K562 (cell line): ENCODE measurements at regions not wholly inside any gene's neighbourhood (a gene's known extent, or its start where the extent isn't known, plus 50 kb on each side); places are given as distances from the start of the nearest gene placed in this dataset.

Source experiments
- ATAC-seq: fragments of 200-7000 bp; cut with Tn5 transposase; 3 replicates; pipeline ENCODE4 v1.9.1; 2020; ENCODE audit warnings: moderate library complexity
- BruUV-seq: library from RNA; stranded (reverse); fragments of 400-500 nt; replicated peaks from 2 replicates; lab custom pipeline; 2021; lab: Mats Ljungman, UMichigan
- CTCF ChIA-PET: fragments of 300-600 bp; formaldehyde crosslinking; extraction: SDS; loops from one replicate; lab custom pipeline; 2021; ENCODE audit warnings: low intra/inter-chr PET ratio; lab: Yijun Ruan, JAX
- POLR2A ChIA-PET: fragments of 300-600, 350-650 bp; sonication (Branson Sonifier 250); formaldehyde crosslinking; extraction: SDS; loops from one replicate; lab custom pipeline; 2021; ENCODE audit warnings: antibody characterized with exemption, inconsistent platforms; lab: Yijun Ruan, JAX
- DNase-seq, 4 experiments: peaks; one replicate each; pipeline versions ENCODE4 v3.0.0 to v3.0.0-alpha.2; 2011 to 2018; ENCODE audit warnings: low spot score in 3 of 4, mixed read lengths in 3 of 4; ENCODE audit errors: extremely low read depth in 1 of 4
- FAIRE-seq: peaks from 2 replicates; lab custom pipeline; 2011; peaks lifted over from hg19 to GRCh38; lab: Jason Lieb, UNC
- H2AFZ ChIP-seq: 2 replicates; pipeline ENCODE4 v1.6.0; 2011; ENCODE audit warnings: low read depth, low read length, control low read depth, inconsistent platforms
- H3K27ac ChIP-seq: fragments of 200-600 bp; 3 replicates; pipeline ENCODE4 v1.8.0; 2011; ENCODE audit warnings: low read depth, mild to moderate bottlenecking, control low read depth, inconsistent platforms, low read length, moderate library complexity, mixed read lengths; ENCODE audit errors: extremely low read depth
- H3K27me3 ChIP-seq, 2 experiments: fragments of 300-600 bp in 1 of 2; 2 replicates in 1 of 2; 3 replicates in 1 of 2; pipeline versions ENCODE4 v1.6.0 to v1.8.0; 2011; ENCODE audit warnings: inconsistent platforms in 2 of 2, low read length in 2 of 2, mild to moderate bottlenecking in 1 of 2, mixed read lengths in 1 of 2, moderate library complexity in 1 of 2; ENCODE audit not compliant: control insufficient read depth in 2 of 2, insufficient read depth in 2 of 2
- H3K36me3 ChIP-seq: fragments of 300-600 bp; 3 replicates; pipeline ENCODE4 v1.8.0; 2011; ENCODE audit warnings: mild to moderate bottlenecking, low read length, inconsistent platforms; ENCODE audit not compliant: control insufficient read depth, insufficient read depth
- H3K4me1 ChIP-seq, 2 experiments: fragments of 200-600 bp in 1 of 2; replicated peaks in 1 of 2; 2 replicates in 1 of 2; 3 replicates in 1 of 2; pipeline versions ENCODE4 v1.5.1 to v1.8.0; 2011; ENCODE audit warnings: inconsistent platforms in 2 of 2, low read length in 2 of 2, mild to moderate bottlenecking in 1 of 2, mixed read lengths in 1 of 2, moderate library complexity in 1 of 2; ENCODE audit not compliant: control insufficient read depth in 2 of 2, insufficient read depth in 2 of 2
- H3K4me2 ChIP-seq: 2 replicates; pipeline ENCODE4 v1.6.1; 2011; ENCODE audit warnings: low read length, control low read depth, inconsistent platforms, mixed read lengths; ENCODE audit not compliant: insufficient read depth
- H3K4me3 ChIP-seq: fragments of 200-600 bp; sonication (generic), shearing (Covaris generic); 2 replicates; pipeline ENCODE4 v1.5.1; 2016; ENCODE audit warnings: control low read depth, inconsistent platforms
- H3K79me2 ChIP-seq: fragments of 200-600 bp; 3 replicates; pipeline ENCODE4 v1.8.0; 2011; ENCODE audit warnings: low read length, inconsistent platforms; ENCODE audit not compliant: control insufficient read depth, insufficient read depth
- H3K9ac ChIP-seq, 2 experiments: 2 replicates each; pipeline versions ENCODE4 v1.6.0 to v1.6.1; 2011; ENCODE audit warnings: low read depth in 2 of 2, low read length in 2 of 2, control low read depth in 1 of 2, inconsistent platforms in 1 of 2, mild to moderate bottlenecking in 1 of 2, mixed read lengths in 1 of 2; ENCODE audit not compliant: insufficient read depth in 1 of 2
- H3K9me1 ChIP-seq: one replicate; pipeline ENCODE4 v1.6.0; 2011; ENCODE audit warnings: inconsistent platforms, mild to moderate bottlenecking, low read length, moderate library complexity; ENCODE audit not compliant: control insufficient read depth, insufficient read depth
- H3K9me3 ChIP-seq: replicated peaks from 2 replicates; pipeline ENCODE4 v1.5.1; 2011; ENCODE audit warnings: low read depth, low read length, inconsistent platforms; ENCODE audit not compliant: control insufficient read depth, insufficient read depth
- H4K20me1 ChIP-seq: replicated peaks from 2 replicates; pipeline ENCODE4 v1.6.1; 2011; ENCODE audit warnings: low read length, inconsistent platforms, mixed read lengths; ENCODE audit not compliant: control insufficient read depth, insufficient read depth
- CXXC5 ChIP-seq: fragments of 250-450 bp; sonication (Bioruptor Pico); IDR thresholded peaks from 2 replicates; pipeline ENCODE4 v1.8.0; 2022; ENCODE audit warnings: inconsistent platforms, mild to moderate bottlenecking, moderate library complexity
- HNRNPUL1 ChIP-seq: fragments of 200-400 bp; formaldehyde crosslinking; IDR thresholded peaks from 2 replicates; pipeline ENCODE4 v1.6.1; 2017; ENCODE audit warnings: low read length
- MXD1 ChIP-seq: fragments of 250-450 bp; sonication (Bioruptor Pico); IDR thresholded peaks from 2 replicates; pipeline ENCODE4 v1.8.0; 2021; ENCODE audit warnings: borderline replicate concordance, mild to moderate bottlenecking, moderate library complexity; ENCODE audit not compliant: poor library complexity, severe bottlenecking
- NFYB ChIP-seq: IDR thresholded peaks from 2 replicates; pipeline ENCODE4 v1.6.1; 2011; ENCODE audit warnings: mild to moderate bottlenecking, moderate library complexity; ENCODE audit not compliant: insufficient read length; ENCODE audit errors: extremely low read depth
- OTX1 ChIP-seq: fragments of 450-650 bp; formaldehyde crosslinking; IDR thresholded peaks from 2 replicates; pipeline ENCODE4 v1.4.0; 2022; ENCODE audit warnings: mild to moderate bottlenecking
- RUNX1 ChIP-seq: sonication (generic); IDR thresholded peaks from 2 replicates; pipeline ENCODE4 v1.6.1; 2016; ENCODE audit warnings: antibody characterized with exemption, low read depth
- ZBTB8A ChIP-seq: fragments of 450-650 bp; IDR thresholded peaks from 2 replicates; pipeline ENCODE4 v1.6.1; 2018; ENCODE audit warnings: mild to moderate bottlenecking, moderate library complexity; ENCODE audit not compliant: partially characterized antibody
- ZNF146 ChIP-seq: IDR thresholded peaks from one replicate; pipeline ENCODE4 v1.6.1; 2018; ENCODE audit warnings: missing compliant biosample characterization; ENCODE audit not compliant: unreplicated experiment
- ZNF232 ChIP-seq: sonication (generic); formaldehyde crosslinking; IDR thresholded peaks from 2 replicates; pipeline ENCODE4 v1.8.0; 2022; ENCODE audit warnings: mild to moderate bottlenecking, missing genetic modification reagents
- ZNF3 ChIP-seq: fragments of 250-450 bp; sonication (Bioruptor Pico); IDR thresholded peaks from 2 replicates; pipeline ENCODE4 v1.5.0; 2021; ENCODE audit warnings: mild to moderate bottlenecking, moderate library complexity
- WGBS: fragments of 100-300 bp; shearing (Covaris generic); methylation state at CpG from one replicate; pipeline ENCODE4 v1.1.6; 2016; ENCODE audit warnings: low coverage, mixed read lengths; ENCODE audit not compliant: insufficient coverage; ENCODE audit errors: missing lambda C conversion rate; 5-methylcytosine and 5-hydroxymethylcytosine counted together
- in situ Hi-C: fragments of 300-500 bp; cut with MboI; formaldehyde crosslinking; loops from 4 replicates; pipeline ENCODE4 v1.15.0; 2018; ENCODE audit warnings: inconsistent platforms, mixed read lengths
- intact Hi-C: fragments of 100-400 bp; cut with micrococcal nuclease; formaldehyde crosslinking; loops from 2 replicates; pipeline ENCODE4 v1.14.2; 2022
- TF ChIP-seq, protein P1 (sequence below): fragments of 250-450 bp; sonication (Bioruptor Pico); IDR thresholded peaks from 2 replicates; pipeline ENCODE4 v1.4.0; 2020; ENCODE audit warnings: mild to moderate bottlenecking, moderate library complexity

- TF ChIP-seq, protein P1, sequence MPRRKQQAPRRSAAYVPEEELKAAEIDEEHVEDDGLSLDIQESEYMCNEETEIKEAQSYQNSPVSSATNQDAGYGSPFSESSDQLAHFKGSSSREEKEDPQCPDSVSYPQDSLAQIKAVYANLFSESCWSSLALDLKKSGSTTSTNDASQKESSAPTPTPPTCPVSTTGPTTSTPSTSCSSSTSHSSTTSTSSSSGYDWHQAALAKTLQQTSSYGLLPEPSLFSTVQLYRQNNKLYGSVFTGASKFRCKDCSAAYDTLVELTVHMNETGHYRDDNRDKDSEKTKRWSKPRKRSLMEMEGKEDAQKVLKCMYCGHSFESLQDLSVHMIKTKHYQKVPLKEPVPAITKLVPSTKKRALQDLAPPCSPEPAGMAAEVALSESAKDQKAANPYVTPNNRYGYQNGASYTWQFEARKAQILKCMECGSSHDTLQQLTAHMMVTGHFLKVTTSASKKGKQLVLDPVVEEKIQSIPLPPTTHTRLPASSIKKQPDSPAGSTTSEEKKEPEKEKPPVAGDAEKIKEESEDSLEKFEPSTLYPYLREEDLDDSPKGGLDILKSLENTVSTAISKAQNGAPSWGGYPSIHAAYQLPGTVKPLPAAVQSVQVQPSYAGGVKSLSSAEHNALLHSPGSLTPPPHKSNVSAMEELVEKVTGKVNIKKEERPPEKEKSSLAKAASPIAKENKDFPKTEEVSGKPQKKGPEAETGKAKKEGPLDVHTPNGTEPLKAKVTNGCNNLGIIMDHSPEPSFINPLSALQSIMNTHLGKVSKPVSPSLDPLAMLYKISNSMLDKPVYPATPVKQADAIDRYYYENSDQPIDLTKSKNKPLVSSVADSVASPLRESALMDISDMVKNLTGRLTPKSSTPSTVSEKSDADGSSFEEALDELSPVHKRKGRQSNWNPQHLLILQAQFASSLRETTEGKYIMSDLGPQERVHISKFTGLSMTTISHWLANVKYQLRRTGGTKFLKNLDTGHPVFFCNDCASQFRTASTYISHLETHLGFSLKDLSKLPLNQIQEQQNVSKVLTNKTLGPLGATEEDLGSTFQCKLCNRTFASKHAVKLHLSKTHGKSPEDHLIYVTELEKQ (CRISPR knock-in tag): no peak
- TF ChIP-seq CXXC5 (CRISPR knock-in tag): no peak
- TF ChIP-seq, all 486 proteins: peak for 0
Measured at GRCh38 chr5:126171916-126172315, 251.3 kb upstream of the GRAMD2B start (continued).

GRCh38 chr5:126172812-126173211, 250.4 kb upstream of the GRAMD2B start:
- TF ChIP-seq RUNX1: no peak
- no peak for TF ChIP-seq ZNF232 (CRISPR knock-in tag)
- TF ChIP-seq NFYB: no peak
- TF ChIP-seq ZNF3 (CRISPR knock-in tag): no peak
- no peak for TF ChIP-seq MXD1 (CRISPR knock-in tag)
- TF ChIP-seq ZBTB8A: no peak
- TF ChIP-seq ZNF146 (CRISPR knock-in tag): no peak
- TF ChIP-seq HNRNPUL1: no peak
- TF ChIP-seq OTX1 (CRISPR knock-in tag): no peak
- ChIA-PET CTCF (no interaction called here), POLR2A (interaction anchor here (0.5 kb wide), 1 partner anchor 366 kb away, joined by 3 read pairs; no protein-coding TSS in a partner anchor)
- H3K9ac ChIP-seq: no peak overlapping the region
- no peaks in the 10 kb centered on the region for H3K27me3 ChIP-seq
- no peaks in the 10 kb centered on the region for H3K4me1 ChIP-seq
- no peaks in the 10 kb centered on the region for H3K79me2 ChIP-seq
- H3K36me3 ChIP-seq: no peaks in the 10 kb centered on the region
- ATAC-seq: no peak
- DNase-seq: no peak
- BruUV-seq: no TSS peak
- intact Hi-C loops: no loop called here
- H2AFZ ChIP-seq: no peak overlapping the region
- no peaks in the 10 kb centered on the region for H4K20me1 ChIP-seq
- in situ Hi-C loops: no loop called here
- no peaks in the 10 kb centered on the region; the same call in 1 of the 2 replicates for H3K9me3 ChIP-seq
- no peak overlapping the region for H3K4me3 ChIP-seq
- no peak for FAIRE-seq
- WGBS: 0% methylated on average over 1 of the region's 1 CpG
- H3K4me2 ChIP-seq: no peak overlapping the region
- no peaks in the 10 kb centered on the region for H3K9me1 ChIP-seq
- no peak overlapping the region for H3K27ac ChIP-seq
